OCI-LY3 (cell line): ENCODE measurements at regions not wholly inside any gene's neighbourhood (a gene's known extent, or its start where the extent isn't known, plus 50 kb on each side); places are given as distances from the start of the nearest gene placed in this dataset.

Source experiments
- H2AFZ ChIP-seq: fragments of 200-600, 300-600 bp; shearing (Covaris generic); 2 replicates; pipeline ENCODE4 v1.6.0; 2014; ENCODE audit warnings: antibody characterized with exemption, low read depth, low read length
- H3K27ac ChIP-seq: fragments of 200-600, 300-600 bp; sonication (generic); 2 replicates; pipeline ENCODE4 v1.5.1; 2014; ENCODE audit warnings: mild to moderate bottlenecking, low read length, moderate library complexity, mixed read lengths
- H3K27me3 ChIP-seq: fragments of 200-600, 300-600 bp; sonication (generic); 2 replicates; pipeline ENCODE4 v1.6.1; 2014; ENCODE audit warnings: low read depth, low read length, mixed read lengths
- H3K36me3 ChIP-seq: fragments of 200-600, 300-600 bp; sonication (generic); replicated peaks from 2 replicates; pipeline ENCODE3; 2014; ENCODE audit warnings: low read depth, low read length, mixed read lengths
- H3K4me1 ChIP-seq: fragments of 300-600, 200-600 bp; sonication (generic); 2 replicates; pipeline ENCODE4 v1.6.1; 2014; ENCODE audit warnings: low read length, mixed read lengths
- H3K4me2 ChIP-seq: fragments of 200-600, 300-600 bp; sonication (generic); 2 replicates; pipeline ENCODE4 v1.6.1; 2014; ENCODE audit warnings: low read length, mixed read lengths
- H3K4me3 ChIP-seq: fragments of 300-600, 200-600 bp; sonication (generic); 2 replicates; pipeline ENCODE4 v1.5.1; 2014; ENCODE audit warnings: antibody characterized with exemption, mild to moderate bottlenecking, low read length, moderate library complexity
- H3K79me2 ChIP-seq: fragments of 300-600, 200-600 bp; shearing (Covaris generic); 2 replicates; pipeline ENCODE4 v1.6.1; 2014; ENCODE audit warnings: mild to moderate bottlenecking, low read length, mixed read lengths
- H3K9ac ChIP-seq: fragments of 300-600, 200-600 bp; shearing (Covaris generic); 2 replicates; pipeline ENCODE4 v1.6.0; 2014; ENCODE audit warnings: mild to moderate bottlenecking, low read length, moderate library complexity
- H3K9me3 ChIP-seq: fragments of 200-600, 300-600 bp; shearing (Covaris generic); 2 replicates; pipeline ENCODE4 v1.6.1; 2014; ENCODE audit warnings: low read length, mixed read lengths; ENCODE audit not compliant: insufficient read depth
- H4K20me1 ChIP-seq: fragments of 200-600, 300-600 bp; sonication (generic); 2 replicates; pipeline ENCODE4 v1.6.1; 2016; ENCODE audit warnings: low read length, mixed read lengths; ENCODE audit not compliant: insufficient read depth
- EZH2phosphoT487 ChIP-seq: fragments of 200-600 bp; shearing (Covaris generic); IDR thresholded peaks from 2 replicates; pipeline ENCODE4 v1.6.1; 2018; ENCODE audit warnings: antibody characterized with exemption, mixed run types, low read depth
- TF ChIP-seq, protein P1 (sequence below): fragments of 200-600, 300-600 bp; sonication (generic); IDR thresholded peaks from 2 replicates; pipeline ENCODE4 v1.5.1; 2014; ENCODE audit warnings: antibody characterized with exemption, low read length, low read depth

DNA sequence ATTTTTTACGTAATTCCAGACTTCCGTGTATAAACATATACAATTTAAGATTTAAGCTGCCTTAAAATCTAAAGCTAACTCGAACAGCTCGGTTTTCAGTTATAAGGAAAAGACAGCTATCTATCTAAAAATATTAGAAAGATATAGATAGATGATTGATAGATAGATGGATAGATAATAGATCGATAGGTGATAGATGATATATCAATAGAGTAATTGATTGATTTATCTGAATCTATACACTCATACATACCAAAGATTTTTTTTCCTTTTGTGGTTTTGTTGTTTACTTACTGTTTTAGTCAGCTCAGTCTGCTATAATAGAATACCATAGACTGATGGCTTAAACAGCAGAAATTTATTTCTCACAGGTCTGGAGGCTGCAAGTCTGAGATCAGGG lies 278.5 kb upstream of the PLD5 start:
- peaks cover 3% of the 10 kb centered on the region; the same call in 1 of the 2 replicates for H3K4me1 ChIP-seq
- H3K4me3 ChIP-seq, result no peak overlapping the region
- H3K27me3 ChIP-seq, result peaks cover 5% of the 10 kb centered on the region; the same call in 1 of the 2 replicates
- H3K79me2 ChIP-seq, result no peaks in the 10 kb centered on the region
- TF ChIP-seq, protein P1, sequence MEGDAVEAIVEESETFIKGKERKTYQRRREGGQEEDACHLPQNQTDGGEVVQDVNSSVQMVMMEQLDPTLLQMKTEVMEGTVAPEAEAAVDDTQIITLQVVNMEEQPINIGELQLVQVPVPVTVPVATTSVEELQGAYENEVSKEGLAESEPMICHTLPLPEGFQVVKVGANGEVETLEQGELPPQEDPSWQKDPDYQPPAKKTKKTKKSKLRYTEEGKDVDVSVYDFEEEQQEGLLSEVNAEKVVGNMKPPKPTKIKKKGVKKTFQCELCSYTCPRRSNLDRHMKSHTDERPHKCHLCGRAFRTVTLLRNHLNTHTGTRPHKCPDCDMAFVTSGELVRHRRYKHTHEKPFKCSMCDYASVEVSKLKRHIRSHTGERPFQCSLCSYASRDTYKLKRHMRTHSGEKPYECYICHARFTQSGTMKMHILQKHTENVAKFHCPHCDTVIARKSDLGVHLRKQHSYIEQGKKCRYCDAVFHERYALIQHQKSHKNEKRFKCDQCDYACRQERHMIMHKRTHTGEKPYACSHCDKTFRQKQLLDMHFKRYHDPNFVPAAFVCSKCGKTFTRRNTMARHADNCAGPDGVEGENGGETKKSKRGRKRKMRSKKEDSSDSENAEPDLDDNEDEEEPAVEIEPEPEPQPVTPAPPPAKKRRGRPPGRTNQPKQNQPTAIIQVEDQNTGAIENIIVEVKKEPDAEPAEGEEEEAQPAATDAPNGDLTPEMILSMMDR, result no peak
- TF ChIP-seq EZH2phosphoT487, result no peak
- H2AFZ ChIP-seq, result no peak overlapping the region
- no peak overlapping the region for H3K4me2 ChIP-seq
- no peaks in the 10 kb centered on the region for H3K9me3 ChIP-seq
- H3K36me3 ChIP-seq, result no peaks in the 10 kb centered on the region
- no peak overlapping the region for H3K9ac ChIP-seq
- H3K27ac ChIP-seq, result no peak overlapping the region
- H4K20me1 ChIP-seq, result no peaks in the 10 kb centered on the region

DNA sequence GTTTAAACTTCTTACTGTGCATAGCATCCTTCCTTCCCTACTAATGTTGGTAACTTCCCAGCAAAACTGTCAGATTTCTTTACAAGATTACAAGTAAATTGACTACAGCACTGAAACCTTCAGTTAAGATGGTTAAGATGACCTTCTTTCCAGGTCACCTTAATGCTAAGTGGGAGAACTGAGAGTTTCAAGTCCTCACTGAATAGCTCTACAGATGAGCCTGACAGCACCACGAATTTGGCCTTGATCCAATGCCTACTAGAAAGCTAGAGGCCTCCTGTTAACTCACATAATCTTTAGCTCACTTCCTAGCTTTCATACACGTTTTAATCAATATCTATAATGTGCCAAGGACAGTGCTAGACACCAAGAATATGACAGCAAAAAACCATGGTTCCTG lies 276.0 kb upstream of the PLD5 start:
- Histone ChIP-seq H3K4me2 (no peak overlapping the region), H3K4me3 (no peak overlapping the region), H3K36me3 (no peaks in the 10 kb centered on the region), H2AFZ (no peak overlapping the region), H3K27me3 (peaks cover 5% of the 10 kb centered on the region; the same call in 1 of the 2 replicates), H3K9ac (no peak overlapping the region), H4K20me1 (no peaks in the 10 kb centered on the region), H3K79me2 (no peaks in the 10 kb centered on the region), H3K27ac (no peak overlapping the region), H3K4me1 (peaks cover 3% of the 10 kb centered on the region; the same call in 1 of the 2 replicates), H3K9me3 (no peaks in the 10 kb centered on the region)
- TF ChIP-seq EZH2phosphoT487, result no peak
- TF ChIP-seq, protein P1, result no peak

DNA sequence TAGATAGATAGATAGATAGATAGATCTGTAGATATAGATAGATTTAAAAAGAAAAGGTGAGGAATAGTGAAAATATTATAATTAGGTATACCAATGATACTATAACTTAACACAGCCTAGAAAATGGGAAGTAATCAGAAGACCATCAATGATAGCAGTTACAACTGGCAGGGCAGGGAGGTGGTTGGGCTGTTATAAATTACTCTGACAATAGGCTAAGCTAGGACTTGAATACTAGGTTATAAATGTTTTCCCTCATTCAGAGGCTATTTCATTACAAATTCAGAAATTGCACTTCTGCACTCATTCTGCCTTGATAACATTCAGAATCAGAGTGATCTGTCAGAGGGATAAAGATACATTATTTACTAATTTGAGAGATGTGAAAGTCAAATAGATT lies 273.4 kb upstream of the PLD5 start:
- Histone ChIP-seq H3K9me3 (no peaks in the 10 kb centered on the region), H3K4me2 (no peak overlapping the region), H3K27ac (no peak overlapping the region), H3K27me3 (peaks cover 5% of the 10 kb centered on the region; the same call in 1 of the 2 replicates), H3K36me3 (no peaks in the 10 kb centered on the region), H2AFZ (no peak overlapping the region), H3K4me1 (peaks cover 3% of the 10 kb centered on the region; the same call in 1 of the 2 replicates), H4K20me1 (no peaks in the 10 kb centered on the region), H3K4me3 (no peak overlapping the region), H3K79me2 (no peaks in the 10 kb centered on the region), H3K9ac (no peak overlapping the region)
- TF ChIP-seq EZH2phosphoT487, result no peak
- TF ChIP-seq, protein P1, result no peak

DNA sequence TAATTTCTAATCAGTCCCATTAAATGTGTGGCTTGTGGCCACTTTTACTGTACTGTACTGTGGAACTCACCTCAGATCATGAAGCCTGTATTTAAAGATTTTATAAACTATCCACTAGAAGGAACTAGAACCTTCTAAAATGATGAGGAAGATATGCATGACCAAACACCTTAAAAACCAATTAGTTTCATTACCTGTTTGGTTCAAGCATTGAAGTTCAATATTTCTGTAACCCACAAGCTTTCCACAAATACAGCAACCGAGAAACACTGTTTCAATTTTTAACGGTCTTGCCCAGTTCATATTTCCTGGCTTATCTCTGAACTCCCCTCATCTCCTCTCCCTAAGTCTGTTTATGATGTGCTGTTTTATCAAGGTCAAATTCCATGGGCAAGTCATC lies 264.3 kb upstream of the PLD5 start:
- no peak for TF ChIP-seq EZH2phosphoT487
- peak overlapping the region; percentile 52 for H3K4me2 ChIP-seq

More for the DNA sequence above, 264.3 kb upstream of the PLD5 start:
- Histone ChIP-seq H2AFZ (no peak overlapping the region), H4K20me1 (no peaks in the 10 kb centered on the region), H3K4me3 (peak overlapping the region; percentile 11), H3K9me3 (0 out of 2 replicates have a peak, but pooled peaks cover 3% of the 10 kb centered on the region), H3K36me3 (peaks cover 3% of the 10 kb centered on the region), H3K27ac (peak overlapping the region; percentile 60), H3K27me3 (no peaks in the 10 kb centered on the region), H3K9ac (no peak overlapping the region), H3K4me1 (peaks cover 41% of the 10 kb centered on the region), H3K79me2 (no peaks in the 10 kb centered on the region)
